ENCODE measurements at regions not wholly inside any gene's neighbourhood (a gene's known extent, or its start where the extent isn't known, plus 50 kb on each side); places are given as distances from the start of the nearest gene placed in this dataset.
A peak's percentile ranks its signal among the peaks of the same experiment; 100 is the strongest.

DNA sequence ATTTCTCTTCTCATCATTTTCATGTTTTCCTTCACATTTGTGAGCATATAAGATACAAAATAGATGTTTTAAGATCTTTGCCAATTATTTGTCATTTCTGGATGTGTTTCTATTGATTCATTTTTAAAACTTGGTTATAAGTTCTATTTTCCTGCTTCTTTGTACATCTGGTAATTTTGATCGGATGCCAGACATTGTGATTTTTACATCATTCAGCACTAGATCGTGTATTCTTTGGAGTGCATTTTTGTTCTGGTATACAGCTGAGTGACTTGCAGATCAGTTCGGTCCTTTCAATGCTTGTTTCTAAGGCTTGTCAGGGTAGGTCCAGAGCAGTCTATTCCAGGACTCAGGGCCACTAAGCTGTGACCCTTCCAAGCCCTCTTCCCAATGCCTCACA, 198.2 kb downstream of the KLF12 start:
- no peak for TF ChIP-seq EZH2 (IDR thresholded peaks at IDR 0.05; ENCODE audit: insufficient read depth, low read length)
- TF ChIP-seq, protein P1, sequence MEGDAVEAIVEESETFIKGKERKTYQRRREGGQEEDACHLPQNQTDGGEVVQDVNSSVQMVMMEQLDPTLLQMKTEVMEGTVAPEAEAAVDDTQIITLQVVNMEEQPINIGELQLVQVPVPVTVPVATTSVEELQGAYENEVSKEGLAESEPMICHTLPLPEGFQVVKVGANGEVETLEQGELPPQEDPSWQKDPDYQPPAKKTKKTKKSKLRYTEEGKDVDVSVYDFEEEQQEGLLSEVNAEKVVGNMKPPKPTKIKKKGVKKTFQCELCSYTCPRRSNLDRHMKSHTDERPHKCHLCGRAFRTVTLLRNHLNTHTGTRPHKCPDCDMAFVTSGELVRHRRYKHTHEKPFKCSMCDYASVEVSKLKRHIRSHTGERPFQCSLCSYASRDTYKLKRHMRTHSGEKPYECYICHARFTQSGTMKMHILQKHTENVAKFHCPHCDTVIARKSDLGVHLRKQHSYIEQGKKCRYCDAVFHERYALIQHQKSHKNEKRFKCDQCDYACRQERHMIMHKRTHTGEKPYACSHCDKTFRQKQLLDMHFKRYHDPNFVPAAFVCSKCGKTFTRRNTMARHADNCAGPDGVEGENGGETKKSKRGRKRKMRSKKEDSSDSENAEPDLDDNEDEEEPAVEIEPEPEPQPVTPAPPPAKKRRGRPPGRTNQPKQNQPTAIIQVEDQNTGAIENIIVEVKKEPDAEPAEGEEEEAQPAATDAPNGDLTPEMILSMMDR (IDR thresholded peaks at IDR 0.05; ENCODE audit: insufficient read depth, low read depth, low read length): no peak
- H2AFZ ChIP-seq (ENCODE audit: low read depth, low read length): no peak overlapping the region
- H3K27me3 Mint-ChIP-seq (ENCODE audit: low read depth, unreplicated experiment): no peaks in the 10 kb centered on the region
- H3K9me3 ChIP-seq (ENCODE audit: insufficient read depth, low read depth, low read length): no peaks in the 10 kb centered on the region
- H3K9me3 Mint-ChIP-seq (ENCODE audit: unreplicated experiment): peaks cover 2% of the 10 kb centered on the region
- no peaks in the 10 kb centered on the region for H3K27me3 ChIP-seq (ENCODE audit: insufficient read depth, low read length)
- no peak overlapping the region for H3K4me3 Mint-ChIP-seq (ENCODE audit: unreplicated experiment)
- H3K4me1 ChIP-seq (ENCODE audit: insufficient read depth, low read length): peaks cover 21% of the 10 kb centered on the region
- H4K20me1 ChIP-seq (ENCODE audit: insufficient read depth, low read length): peaks cover 9% of the 10 kb centered on the region
- H3K36me3 Mint-ChIP-seq (ENCODE audit: low read depth, unreplicated experiment): peaks cover 8% of the 10 kb centered on the region
- no peak overlapping the region for H3K27ac Mint-ChIP-seq (ENCODE audit: unreplicated experiment)
- FAIRE-seq (no peak), DNase-seq (ENCODE audit: low read depth) (no peak)
- H3K9ac ChIP-seq (ENCODE audit: low read length): no peak overlapping the region
- H3K4me1 Mint-ChIP-seq (ENCODE audit: low read depth, unreplicated experiment): peaks cover 44% of the 10 kb centered on the region
- H3K27ac ChIP-seq (ENCODE audit: low read depth, low read length): no peak overlapping the region
- H3K4me3 ChIP-seq (ENCODE audit: insufficient read depth, low read depth, low read length): no peak overlapping the region
- H3K79me2 ChIP-seq (ENCODE audit: insufficient read depth, low read length): peaks cover 23% of the 10 kb centered on the region
- no peak overlapping the region for H3K4me2 ChIP-seq (ENCODE audit: low read length)
- H3K36me3 ChIP-seq (ENCODE audit: insufficient read depth, low read length): no peaks in the 10 kb centered on the region

DNA sequence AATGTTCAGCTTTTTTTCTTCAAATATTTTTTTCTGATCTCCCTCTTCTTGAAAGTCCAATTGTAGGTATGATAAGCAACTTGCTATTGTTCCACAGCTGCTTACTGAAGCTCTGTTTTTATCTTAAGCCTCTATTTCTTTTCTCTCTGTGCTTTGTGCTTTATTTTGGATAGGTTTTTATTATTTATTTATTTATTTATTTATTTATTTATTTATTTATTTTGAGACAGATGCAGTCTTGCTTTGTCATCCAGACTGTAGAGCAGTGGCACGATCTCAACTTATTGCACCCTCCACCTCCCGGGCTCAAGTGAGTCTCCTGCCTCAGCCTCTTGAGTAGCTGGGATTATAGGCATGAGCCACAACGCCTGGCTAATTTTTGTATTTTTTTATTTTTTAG, 199.4 kb downstream of the KLF12 start:
- H3K4me1 Mint-ChIP-seq (ENCODE audit: low read depth, unreplicated experiment): peaks cover 41% of the 10 kb centered on the region
- H3K9me3 ChIP-seq (ENCODE audit: insufficient read depth, low read depth, low read length): no peaks in the 10 kb centered on the region
- no peaks in the 10 kb centered on the region for H3K36me3 ChIP-seq (ENCODE audit: insufficient read depth, low read length)
- H3K4me3 ChIP-seq (ENCODE audit: insufficient read depth, low read depth, low read length): no peak overlapping the region
- peaks cover 2% of the 10 kb centered on the region for H3K9me3 Mint-ChIP-seq (ENCODE audit: unreplicated experiment)
- no peak overlapping the region for H3K4me3 Mint-ChIP-seq (ENCODE audit: unreplicated experiment)
- peaks cover 15% of the 10 kb centered on the region for H3K79me2 ChIP-seq (ENCODE audit: insufficient read depth, low read length)
- TF ChIP-seq, protein P1 (IDR thresholded peaks at IDR 0.05; ENCODE audit: insufficient read depth, low read depth, low read length): no peak
- no peak for TF ChIP-seq EZH2 (IDR thresholded peaks at IDR 0.05; ENCODE audit: insufficient read depth, low read length)
- H3K4me1 ChIP-seq (ENCODE audit: insufficient read depth, low read length): peaks cover 21% of the 10 kb centered on the region
- H3K27me3 Mint-ChIP-seq (ENCODE audit: low read depth, unreplicated experiment): no peaks in the 10 kb centered on the region
- no peak overlapping the region for H2AFZ ChIP-seq (ENCODE audit: low read depth, low read length)
- H3K27ac Mint-ChIP-seq (ENCODE audit: unreplicated experiment): no peak overlapping the region
- peaks cover 7% of the 10 kb centered on the region for H4K20me1 ChIP-seq (ENCODE audit: insufficient read depth, low read length)
- H3K4me2 ChIP-seq (ENCODE audit: low read length): peak overlapping the region; percentile 82
- H3K36me3 Mint-ChIP-seq (ENCODE audit: low read depth, unreplicated experiment): peaks cover 8% of the 10 kb centered on the region
- FAIRE-seq (no peak), DNase-seq (ENCODE audit: low read depth) (no peak)
- peak overlapping the region; percentile 41 for H3K9ac ChIP-seq (ENCODE audit: low read length)
- H3K27ac ChIP-seq (ENCODE audit: low read depth, low read length): no peak overlapping the region
- H3K27me3 ChIP-seq (ENCODE audit: insufficient read depth, low read length): no peaks in the 10 kb centered on the region

DNA sequence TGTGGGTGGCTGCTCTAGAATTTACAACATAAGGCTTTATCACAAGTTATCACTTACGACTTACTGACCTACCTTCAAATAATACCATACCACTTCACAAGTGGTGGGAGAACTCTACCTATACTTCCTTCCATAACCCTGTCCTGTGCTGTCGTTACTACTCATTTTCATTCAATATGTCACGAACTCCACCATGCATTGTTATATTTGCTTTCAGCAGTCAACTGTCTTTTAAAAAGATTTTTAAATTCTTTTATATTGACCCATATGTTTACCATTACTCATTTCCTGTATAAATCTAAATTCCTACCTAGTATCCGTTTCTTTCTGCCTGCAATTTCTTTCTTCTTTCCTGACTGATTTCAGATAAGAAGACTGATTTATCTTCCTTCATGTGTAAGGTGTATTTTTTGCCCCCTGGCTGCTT, 200.0 kb downstream of the KLF12 start:
- H3K4me3 Mint-ChIP-seq (ENCODE audit: unreplicated experiment): no peak overlapping the region
- H3K4me1 ChIP-seq (ENCODE audit: insufficient read depth, low read length): peaks cover 21% of the 10 kb centered on the region
- peak overlapping the region; percentile 41 for H3K9ac ChIP-seq (ENCODE audit: low read length)
- peaks cover 16% of the 10 kb centered on the region for H3K79me2 ChIP-seq (ENCODE audit: insufficient read depth, low read length)
- H3K27me3 Mint-ChIP-seq (ENCODE audit: low read depth, unreplicated experiment): no peaks in the 10 kb centered on the region
- H3K36me3 ChIP-seq (ENCODE audit: insufficient read depth, low read length): no peaks in the 10 kb centered on the region
- H3K36me3 Mint-ChIP-seq (ENCODE audit: low read depth, unreplicated experiment): peaks cover 11% of the 10 kb centered on the region
- no peak overlapping the region for H3K27ac Mint-ChIP-seq (ENCODE audit: unreplicated experiment)
- no peaks in the 10 kb centered on the region for H3K9me3 ChIP-seq (ENCODE audit: insufficient read depth, low read depth, low read length)
- H3K9me3 Mint-ChIP-seq (ENCODE audit: unreplicated experiment): peaks cover 2% of the 10 kb centered on the region
- TF ChIP-seq, protein P1 (IDR thresholded peaks at IDR 0.05; ENCODE audit: insufficient read depth, low read depth, low read length): no peak
- TF ChIP-seq EZH2 (IDR thresholded peaks at IDR 0.05; ENCODE audit: insufficient read depth, low read length): no peak
- no peak overlapping the region for H2AFZ ChIP-seq (ENCODE audit: low read depth, low read length)
- H3K27me3 ChIP-seq (ENCODE audit: insufficient read depth, low read length): no peaks in the 10 kb centered on the region
- peak overlapping the region; percentile 82 for H3K4me2 ChIP-seq (ENCODE audit: low read length)
- peaks cover 10% of the 10 kb centered on the region for H4K20me1 ChIP-seq (ENCODE audit: insufficient read depth, low read length)
- H3K4me3 ChIP-seq (ENCODE audit: insufficient read depth, low read depth, low read length): no peak overlapping the region
- FAIRE-seq (no peak), DNase-seq (ENCODE audit: low read depth) (peak; percentile 30)
- H3K4me1 Mint-ChIP-seq (ENCODE audit: low read depth, unreplicated experiment): peaks cover 36% of the 10 kb centered on the region
- H3K27ac ChIP-seq (ENCODE audit: low read depth, low read length): peak overlapping the region; percentile 19
